GM21390 (cell line): ENCODE measurements at regions not wholly inside any gene's neighbourhood (a gene's known extent, or its start where the extent isn't known, plus 50 kb on each side); places are given as distances from the start of the nearest gene placed in this dataset.
"Not testable (repeated sequence)": the region's sequence is repeated elsewhere in the genome, so short reads cannot be mapped to it uniquely, and the experiment has no call there.

Experiments used
- ATAC-seq: cut with Tn5 transposase; IDR thresholded peaks from one replicate; pipeline ENCODE4 v1.9.1; 2021; ENCODE audit not compliant: unreplicated experiment

- not testable (repeated sequence) for ATAC-seq
These were observed 311.2 kb upstream of the SOX4 start for GRCh38 chr6:21282360-21282759.

- no peak for ATAC-seq
These were observed 309.4 kb upstream of the SOX4 start for GRCh38 chr6:21284166-21284565.

DNA sequence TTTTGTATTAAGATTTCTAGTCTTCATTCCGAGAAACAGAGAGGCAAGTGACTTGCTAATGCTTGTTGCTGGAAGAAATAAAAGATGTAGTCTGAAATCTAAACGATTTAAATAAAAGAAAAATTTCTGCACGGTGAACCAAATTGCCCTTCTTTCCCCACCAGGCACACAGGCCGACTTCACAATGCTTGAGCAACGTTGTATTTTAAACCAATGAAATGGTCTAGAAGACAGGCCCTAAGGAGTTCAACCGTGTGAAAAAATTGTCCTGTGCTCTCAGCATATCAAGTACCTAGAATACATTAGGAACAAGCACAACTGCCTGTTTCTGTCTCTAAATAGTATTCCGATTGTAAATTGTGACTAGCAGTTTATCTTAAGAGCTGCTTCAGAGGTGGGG is 308.8 kb upstream of the SOX4 start:
- no peak for ATAC-seq

- ATAC-seq, result no peak
These were observed 299.4 kb upstream of the SOX4 start for GRCh38 chr6:21294144-21294543.

DNA sequence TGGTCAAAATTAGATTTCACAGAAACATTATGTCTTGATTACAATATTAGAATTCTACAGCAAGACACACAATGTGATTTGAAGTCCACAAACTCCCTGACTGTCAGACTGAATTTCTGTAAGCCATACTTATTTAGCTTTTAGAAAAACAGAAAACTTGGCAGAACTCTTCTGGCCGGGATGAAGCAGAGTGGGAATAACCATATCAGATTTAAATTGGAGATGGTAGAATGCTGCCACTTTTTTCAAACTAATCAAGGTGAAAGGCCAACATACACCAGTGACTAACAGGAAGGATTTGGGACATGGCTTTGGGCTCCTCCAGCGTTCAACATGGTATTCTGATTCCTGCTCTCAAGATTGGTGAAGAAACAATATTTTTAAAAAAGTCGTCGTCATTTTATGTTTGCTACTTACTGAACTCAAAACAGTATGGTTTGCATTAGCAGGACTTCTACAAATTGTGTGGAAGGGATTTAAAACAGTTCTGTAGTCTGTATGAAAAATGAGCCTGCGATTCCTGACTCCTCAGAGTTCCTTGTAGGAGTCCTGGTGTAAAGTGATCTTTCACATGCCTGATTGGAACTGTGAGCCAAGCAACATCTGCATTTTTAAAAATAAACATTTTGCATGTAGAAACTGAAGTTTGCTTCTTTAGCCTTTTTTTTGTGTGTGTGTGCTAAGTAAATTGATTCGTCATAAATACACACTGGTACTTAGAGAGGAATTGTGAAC is 297.9 kb upstream of the SOX4 start:
- ATAC-seq, result no peak

GRCh38 chr6:21297665-21298064 is 295.9 kb upstream of the SOX4 start:
- ATAC-seq, result no peak

- no peak for ATAC-seq
These were observed 294.3 kb upstream of the SOX4 start for GRCh38 chr6:21299216-21299615.

DNA sequence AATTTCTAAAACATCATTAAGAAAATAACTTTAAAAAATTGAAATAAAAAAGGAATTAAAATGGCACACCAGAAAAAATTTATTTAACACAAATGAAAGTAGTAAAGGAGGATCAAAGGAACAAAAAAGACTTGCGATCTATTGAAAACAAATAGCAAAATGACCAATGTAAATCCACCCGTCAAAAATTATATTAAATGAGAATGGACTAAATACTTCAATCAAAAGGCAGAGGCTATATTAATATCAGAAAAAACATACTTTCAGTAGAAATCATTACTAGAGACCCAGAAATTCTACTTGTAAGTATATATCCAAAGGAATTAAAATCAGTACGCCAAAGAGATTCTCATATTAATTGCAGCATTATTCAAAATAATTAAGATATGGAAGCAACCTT is 293.1 kb upstream of the SOX4 start:
- no peak for ATAC-seq

- no peak for ATAC-seq
These were observed 287.6 kb upstream of the SOX4 start for GRCh38 chr6:21305893-21306332.

DNA sequence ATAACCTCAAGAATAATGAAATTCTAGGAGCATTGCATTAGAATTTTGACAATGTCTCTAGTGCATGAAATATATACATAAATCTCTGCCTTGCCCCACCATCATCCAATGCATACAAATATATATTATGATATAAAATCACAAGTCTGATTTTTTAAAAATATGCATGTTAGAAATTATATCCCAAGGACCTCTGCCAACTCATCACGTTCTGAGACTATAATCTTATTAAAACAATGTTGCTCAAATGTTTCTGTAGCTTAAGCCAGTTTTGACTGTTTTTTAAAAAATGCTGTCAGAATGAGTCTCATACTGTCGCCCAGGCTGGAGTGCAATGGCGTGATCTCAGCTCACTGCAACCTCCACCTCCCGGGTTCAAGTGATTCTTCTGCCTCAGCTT is 287.0 kb upstream of the SOX4 start:
- no peak for ATAC-seq

DNA sequence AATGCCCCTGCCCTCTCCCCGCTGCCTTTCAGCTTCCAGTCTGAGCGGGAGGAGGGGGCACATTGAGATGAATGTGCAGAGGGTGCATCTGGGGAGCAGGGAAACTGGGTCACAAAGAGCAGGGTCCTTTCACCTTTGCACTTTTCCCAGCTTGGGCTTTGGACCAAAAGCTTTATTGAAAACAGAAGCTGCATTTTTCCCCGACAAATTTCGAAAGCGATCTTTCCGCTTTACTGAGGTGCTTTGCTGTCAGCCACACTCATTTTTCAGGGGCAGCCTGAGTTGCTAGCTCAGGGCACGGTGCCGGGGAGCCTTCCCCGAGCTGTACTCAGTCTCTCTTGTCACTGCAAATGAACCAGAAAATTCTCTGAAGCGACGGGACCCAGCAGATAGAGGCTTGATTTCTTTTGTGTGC is 283.7 kb upstream of the SOX4 start:
- no peak for ATAC-seq

DNA sequence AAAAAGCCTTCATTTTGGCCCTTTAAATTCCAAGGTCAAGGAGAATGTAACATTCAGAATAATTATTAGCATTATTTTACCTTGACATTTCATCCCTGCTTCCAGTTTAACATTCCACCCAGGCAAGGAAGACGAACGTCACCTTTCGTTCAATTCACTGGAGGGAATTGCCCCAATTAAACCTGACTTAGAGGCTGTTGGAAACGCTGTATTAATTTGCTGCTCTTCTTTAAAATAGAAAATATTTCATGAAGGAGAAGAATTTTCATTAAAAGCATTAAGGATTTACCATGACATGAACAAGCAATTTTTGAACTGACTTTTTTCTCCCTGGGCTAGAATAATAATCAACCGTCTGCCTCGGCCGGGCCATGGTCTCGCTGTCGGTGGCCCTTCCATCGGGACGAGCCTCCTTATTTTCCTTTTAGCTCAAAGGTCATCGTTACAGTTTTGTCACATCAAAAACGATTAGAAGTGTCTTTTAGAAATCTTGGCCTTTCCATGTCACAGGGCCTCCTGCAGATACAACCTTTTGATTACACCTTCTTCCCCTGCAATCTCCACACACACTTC is 282.9 kb upstream of the SOX4 start:
- ATAC-seq, result no peak

DNA sequence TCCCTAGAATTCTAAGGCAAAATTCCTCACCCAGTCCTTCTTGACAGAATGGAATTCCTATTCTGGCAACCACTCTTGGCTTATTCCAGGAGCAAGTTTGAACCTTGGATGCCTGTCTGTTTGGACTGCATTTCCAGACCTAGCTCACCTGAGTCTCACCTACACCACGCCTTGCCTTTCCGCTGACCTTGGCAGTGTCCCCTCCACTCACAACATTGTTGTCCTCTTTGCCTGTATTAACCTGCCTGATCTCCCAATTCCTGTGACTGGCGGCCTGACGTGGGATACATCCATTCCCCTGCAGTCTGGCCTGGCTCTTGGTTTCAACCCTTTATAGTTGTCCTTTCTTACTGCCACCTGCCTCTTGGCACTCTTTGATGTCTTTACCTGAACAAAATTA is 281.4 kb upstream of the SOX4 start:
- no peak for ATAC-seq

- ATAC-seq, result no peak
These were observed 275.9 kb upstream of the SOX4 start for GRCh38 chr6:21317642-21318041.

DNA sequence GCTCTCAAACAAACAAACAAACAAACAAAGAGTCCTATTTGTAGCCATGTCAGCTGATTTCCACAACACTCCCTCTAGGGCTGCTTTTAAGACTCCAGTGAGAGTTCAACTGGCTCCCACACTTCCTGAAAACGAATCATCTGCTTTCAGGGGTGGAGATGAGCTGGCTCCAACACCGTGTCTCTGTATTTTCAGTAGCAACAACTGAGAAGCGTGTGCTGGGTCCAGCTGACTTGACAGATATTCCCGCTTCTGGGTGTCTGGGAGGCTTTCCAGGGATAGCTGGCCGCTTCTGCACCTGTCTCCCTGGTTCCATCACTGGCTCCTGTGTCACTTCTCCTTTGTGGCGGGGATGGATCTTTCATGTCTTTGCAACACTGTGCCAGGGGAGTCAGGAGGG is 272.5 kb upstream of the SOX4 start:
- ATAC-seq, result no peak

DNA sequence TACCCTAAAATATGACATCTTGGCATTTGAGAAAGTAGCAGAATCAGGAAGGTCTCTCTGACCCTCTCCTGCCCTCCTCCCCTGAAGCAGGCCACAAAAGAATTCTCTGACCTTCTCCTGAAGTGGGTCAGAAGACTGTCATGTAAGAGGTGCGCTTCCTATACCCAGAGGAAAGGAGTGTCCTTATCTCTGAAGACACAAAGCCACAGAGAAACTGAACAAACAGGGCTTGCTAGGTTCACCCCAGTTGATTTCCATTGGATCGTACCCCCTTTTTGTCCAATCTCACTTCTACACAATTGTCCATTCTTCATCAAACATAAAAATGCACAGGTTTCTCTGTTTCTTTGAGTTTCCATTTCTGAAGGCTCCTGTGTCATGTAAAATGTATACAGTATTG is 272.0 kb upstream of the SOX4 start:
- ATAC-seq, result no peak

- no peak for ATAC-seq
These were observed 270.0 kb upstream of the SOX4 start for GRCh38 chr6:21323577-21323976.

GRCh38 chr6:21325201-21325856 is 268.2 kb upstream of the SOX4 start:
- no peak for ATAC-seq

DNA sequence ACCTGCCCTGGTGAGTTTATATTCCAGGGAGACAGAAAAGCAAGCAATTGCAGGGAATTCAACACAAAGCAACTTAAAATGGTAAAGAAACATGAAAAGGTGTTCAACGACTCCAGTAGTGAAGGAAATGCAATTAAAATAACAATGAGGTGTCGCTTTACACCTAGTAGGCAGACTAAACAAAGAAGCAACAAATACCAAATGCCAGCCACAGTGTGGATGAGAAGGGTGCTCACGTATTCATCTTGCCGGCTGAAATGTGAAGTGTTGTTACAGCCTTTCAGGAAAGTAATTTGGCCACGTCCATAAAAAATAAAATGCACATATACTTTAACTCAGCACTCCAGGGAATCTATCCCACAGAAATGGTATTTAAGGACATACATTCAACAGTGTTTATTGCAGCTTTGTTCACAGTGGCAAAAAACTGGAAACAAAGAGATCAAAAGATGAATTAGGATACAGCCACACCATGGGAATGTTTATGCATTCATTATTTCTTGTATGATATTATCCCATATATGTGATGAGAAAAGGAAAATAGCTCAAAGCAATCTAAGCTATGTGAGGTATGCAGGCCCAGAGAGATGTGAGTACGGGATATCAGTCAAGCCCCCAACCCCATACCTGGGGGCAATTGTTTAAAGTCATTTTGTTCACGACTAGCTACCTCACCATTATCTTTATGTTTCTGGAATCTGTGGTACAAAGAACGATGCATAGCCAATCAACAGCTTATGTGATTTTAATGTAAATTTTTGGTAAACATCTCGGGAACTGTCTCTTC is 266.0 kb upstream of the SOX4 start:
- no peak for ATAC-seq

GRCh38 chr6:21331235-21331634 is 262.3 kb upstream of the SOX4 start:
- no peak for ATAC-seq

GRCh38 chr6:21332077-21332476 is 261.5 kb upstream of the SOX4 start:
- ATAC-seq, result no peak

GRCh38 chr6:21332660-21333059 is 260.9 kb upstream of the SOX4 start:
- no peak for ATAC-seq
